OCI-LY1 (cell line): ENCODE measurements at regions not wholly inside any gene's neighbourhood (a gene's known extent, or its start where the extent isn't known, plus 50 kb on each side); places are given as distances from the start of the nearest gene placed in this dataset.

Experiments
- CTCF ChIP-seq: fragments of 200-600 bp; sonication (generic), shearing (Covaris generic); IDR thresholded peaks from 2 replicates; pipeline ENCODE4 v1.5.1; 2017; ENCODE audit warnings: mild to moderate bottlenecking, antibody characterized with exemption, low read length, moderate library complexity, mixed read lengths
- EZH2 ChIP-seq: fragments of 200-600 bp; sonication (generic), shearing (Covaris generic); IDR thresholded peaks from 2 replicates; pipeline ENCODE4 v1.8.0; 2017; ENCODE audit warnings: borderline replicate concordance, mixed run types, mild to moderate bottlenecking, antibody characterized with exemption, low read length, moderate library complexity, mixed read lengths

GRCh38 chr9:115369322-115369957, 251.5 kb upstream of the TNC start:
- no peak for TF ChIP-seq CTCF
- TF ChIP-seq EZH2 = no peak
